GM19463 (cell line): ENCODE measurements at regions not wholly inside any gene's neighbourhood (a gene's known extent, or its start where the extent isn't known, plus 50 kb on each side); places are given as distances from the start of the nearest gene placed in this dataset.
"Not testable (repeated sequence)": the region's sequence is repeated elsewhere in the genome, so short reads cannot be mapped to it uniquely, and the experiment has no call there.

ENCODE experiments used
- ATAC-seq: cut with Tn5 transposase; IDR thresholded peaks from one replicate; pipeline ENCODE4 v1.9.1; 2021; ENCODE audit warnings: mild to moderate bottlenecking, moderate library complexity; ENCODE audit not compliant: unreplicated experiment

GRCh38 chr5:155114655-155115054 is 101.1 kb downstream of the KIF4B start:
- no peak for ATAC-seq

- no peak for ATAC-seq
Measured at GRCh38 chr5:155116456-155117251, 103.1 kb downstream of the KIF4B start.

GRCh38 chr5:155125551-155126095 is 112.1 kb downstream of the KIF4B start:
- no peak for ATAC-seq

GRCh38 chr5:155126573-155126972 is 113.0 kb downstream of the KIF4B start:
- ATAC-seq = no peak

- no peak for ATAC-seq
Measured at GRCh38 chr5:155127552-155127951, 114.0 kb downstream of the KIF4B start.

- no peak for ATAC-seq
Measured at GRCh38 chr5:155128786-155129512, 115.4 kb downstream of the KIF4B start.

- ATAC-seq = no peak
Measured at GRCh38 chr5:155129513-155129880, 115.9 kb downstream of the KIF4B start.

- no peak for ATAC-seq
Measured at GRCh38 chr5:155134130-155134529, 120.6 kb downstream of the KIF4B start.

GRCh38 chr5:155136216-155136850 is 122.8 kb downstream of the KIF4B start:
- ATAC-seq = no peak

GRCh38 chr5:155137683-155138082 is 124.1 kb downstream of the KIF4B start:
- no peak for ATAC-seq

- no peak for ATAC-seq
Measured at GRCh38 chr5:155140646-155141045, 127.1 kb downstream of the KIF4B start.

- ATAC-seq = no peak
Measured at GRCh38 chr5:155144956-155145355, 131.4 kb downstream of the KIF4B start.

GRCh38 chr5:155147222-155147621 is 133.7 kb downstream of the KIF4B start:
- ATAC-seq = no peak

GRCh38 chr5:155148694-155149093 is 135.1 kb downstream of the KIF4B start:
- ATAC-seq = peak; percentile 58

GRCh38 chr5:155150012-155150411 is 136.5 kb downstream of the KIF4B start:
- no peak for ATAC-seq

- ATAC-seq = no peak
Measured at GRCh38 chr5:155154973-155155372, 141.4 kb downstream of the KIF4B start.

- not testable (repeated sequence) for ATAC-seq
Measured at GRCh38 chr5:155163084-155163483, 149.5 kb downstream of the KIF4B start.

GRCh38 chr5:155167736-155168135 is 154.2 kb downstream of the KIF4B start:
- ATAC-seq = no peak

GRCh38 chr5:155181542-155181941 is 168.0 kb downstream of the KIF4B start:
- ATAC-seq = no peak

- ATAC-seq = no peak
Measured at GRCh38 chr5:155189476-155189875, 175.9 kb downstream of the KIF4B start.

- no peak for ATAC-seq
Measured at GRCh38 chr5:155189981-155190380, 176.4 kb downstream of the KIF4B start.

- ATAC-seq = no peak
Measured at GRCh38 chr5:155193029-155193428, 179.5 kb downstream of the KIF4B start.
